Tibial nerve (tissue), 4 donors: ENCODE measurements at regions not wholly inside any gene's neighbourhood (a gene's known extent, or its start where the extent isn't known, plus 50 kb on each side); places are given as distances from the start of the nearest gene placed in this dataset.

Experiments
- DNase-seq, 2 donors: peaks; one replicate each; pipeline ENCODE4 v3.0.0-alpha.2; 2019; ENCODE audit warnings: low spot score in 2 of 2
- H3K27ac ChIP-seq, 4 donors: fragments of 200-600 bp; sonication (generic) in 3 of 4; one replicate each; pipeline ENCODE4 v1.5.1; 2017 to 2019; ENCODE audit warnings: mild to moderate bottlenecking in 1 of 4
- H3K27me3 ChIP-seq, 2 donors: fragments of 200-600 bp; sonication (generic) in 1 of 2; one replicate each; pipeline versions ENCODE4 v1.5.1 to v1.6.0; 2017 to 2019
- H3K36me3 ChIP-seq, 3 donors: fragments of 200-600 bp; sonication (generic); one replicate each; pipeline ENCODE4 v1.5.1; 2018 to 2019
- H3K4me1 ChIP-seq, 4 donors: fragments of 200-600 bp; sonication (generic) in 3 of 4; one replicate each; pipeline ENCODE4 v1.5.1; 2017 to 2019
- H3K4me3 ChIP-seq, 4 donors: fragments of 200-600 bp; sonication (generic) in 3 of 4; one replicate each; pipeline ENCODE4 v1.5.1; 2017 to 2019; ENCODE audit warnings: mild to moderate bottlenecking in 1 of 4, moderate library complexity in 1 of 4
- H3K9me3 ChIP-seq, 4 donors: fragments of 200-600 bp; sonication (generic) in 3 of 4; one replicate each; pipeline ENCODE4 v1.5.1; 2017 to 2019
- EP300 ChIP-seq, 2 donors: sonication (generic); formaldehyde crosslinking; IDR thresholded peaks; one replicate each; pipeline ENCODE4 v1.6.1; 2017; ENCODE audit warnings: antibody characterized with exemption in 2 of 2, mild to moderate bottlenecking in 1 of 2
- POLR2A ChIP-seq, 2 donors: fragments of 450-650 bp; IDR thresholded peaks; one replicate each; pipeline ENCODE4 v1.6.1; 2017; ENCODE audit warnings: antibody characterized with exemption in 2 of 2, mild to moderate bottlenecking in 2 of 2, moderate library complexity in 2 of 2
- WGBS, 2 donors: methylation state at CpG; one replicate each; pipeline ENCODE4 v1.1.5; 2018; 5-methylcytosine and 5-hydroxymethylcytosine counted together
- TF ChIP-seq, protein P1 (sequence below), 5 experiments: fragments of 200-600 bp in 3 of 5; fragments of 450-650 bp in 2 of 5; sonication (generic) in 3 of 5; IDR thresholded peaks; one replicate each; pipeline ENCODE4 v1.5.1; 2016 to 2019; ENCODE audit warnings: antibody characterized with exemption in 5 of 5, mild to moderate bottlenecking in 3 of 5, moderate library complexity in 2 of 5

DNA sequence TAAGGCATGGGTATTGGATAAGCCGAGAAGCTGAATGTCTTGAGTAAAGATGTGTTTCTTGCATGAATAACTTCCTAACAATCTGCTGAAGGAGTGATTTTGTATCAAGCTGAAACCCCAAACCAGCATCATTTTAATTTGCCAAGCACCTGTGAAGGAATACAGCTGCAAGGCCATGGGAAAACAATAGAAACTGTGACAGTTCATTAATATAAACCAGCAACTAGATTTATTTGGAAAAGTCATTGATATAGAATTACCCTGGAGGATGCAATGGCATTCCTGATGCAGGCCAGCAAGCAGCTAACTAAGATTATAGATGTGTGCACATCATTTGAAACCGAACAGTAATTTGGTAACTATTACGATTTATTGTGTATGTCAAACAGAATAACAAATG is 155.7 kb upstream of the TCF4 start:
- WGBS, 2 donors, result 71 to 73% methylated on average over 3 of the region's 3 CpGs
- Histone ChIP-seq H3K27me3 (no peaks in the 10 kb centered on the region), H3K4me1 (no peaks in the 10 kb centered on the region), H3K36me3 (no peaks in the 10 kb centered on the region), H3K9me3 (no peaks in the 10 kb centered on the region), H3K27ac (no peak overlapping the region), H3K4me3 (no peak overlapping the region)
- DNase-seq, result no peak
- TF ChIP-seq EP300 (IDR thresholded peaks at IDR 0.05) (no peak), POLR2A (IDR thresholded peaks at IDR 0.05) (no peak)
- TF ChIP-seq, protein P1, sequence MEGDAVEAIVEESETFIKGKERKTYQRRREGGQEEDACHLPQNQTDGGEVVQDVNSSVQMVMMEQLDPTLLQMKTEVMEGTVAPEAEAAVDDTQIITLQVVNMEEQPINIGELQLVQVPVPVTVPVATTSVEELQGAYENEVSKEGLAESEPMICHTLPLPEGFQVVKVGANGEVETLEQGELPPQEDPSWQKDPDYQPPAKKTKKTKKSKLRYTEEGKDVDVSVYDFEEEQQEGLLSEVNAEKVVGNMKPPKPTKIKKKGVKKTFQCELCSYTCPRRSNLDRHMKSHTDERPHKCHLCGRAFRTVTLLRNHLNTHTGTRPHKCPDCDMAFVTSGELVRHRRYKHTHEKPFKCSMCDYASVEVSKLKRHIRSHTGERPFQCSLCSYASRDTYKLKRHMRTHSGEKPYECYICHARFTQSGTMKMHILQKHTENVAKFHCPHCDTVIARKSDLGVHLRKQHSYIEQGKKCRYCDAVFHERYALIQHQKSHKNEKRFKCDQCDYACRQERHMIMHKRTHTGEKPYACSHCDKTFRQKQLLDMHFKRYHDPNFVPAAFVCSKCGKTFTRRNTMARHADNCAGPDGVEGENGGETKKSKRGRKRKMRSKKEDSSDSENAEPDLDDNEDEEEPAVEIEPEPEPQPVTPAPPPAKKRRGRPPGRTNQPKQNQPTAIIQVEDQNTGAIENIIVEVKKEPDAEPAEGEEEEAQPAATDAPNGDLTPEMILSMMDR (IDR thresholded peaks at IDR 0.05), result no peak

DNA sequence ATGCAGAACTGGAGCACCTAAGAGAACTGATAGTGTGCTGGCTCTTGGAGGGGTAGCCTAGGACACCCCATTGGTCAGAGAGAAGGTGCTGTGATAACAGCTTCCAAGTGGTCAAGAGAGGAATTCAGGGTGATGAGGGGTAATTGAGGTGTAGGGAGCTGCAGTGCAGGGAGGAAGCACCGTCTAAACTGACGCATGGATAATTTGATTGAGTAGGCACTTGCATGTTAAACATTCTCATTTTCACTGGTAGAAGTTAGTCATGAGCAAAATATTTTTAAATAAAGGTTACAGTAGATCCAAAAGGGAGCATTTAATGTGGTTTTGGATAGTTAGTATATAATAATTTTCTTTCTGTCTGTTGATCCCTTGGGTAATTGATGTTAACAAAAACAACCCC is 155.1 kb upstream of the TCF4 start:
- no peaks in the 10 kb centered on the region for H3K27me3 ChIP-seq
- no peak for DNase-seq
- 70 to 80% methylated on average over 2 of the region's 2 CpGs for WGBS, 2 donors
- H3K9me3 ChIP-seq, result no peaks in the 10 kb centered on the region
- H3K4me3 ChIP-seq, result no peak overlapping the region
- no peaks in the 10 kb centered on the region for H3K36me3 ChIP-seq
- H3K4me1 ChIP-seq, result no peaks in the 10 kb centered on the region
- H3K27ac ChIP-seq, result no peak overlapping the region
- TF ChIP-seq, protein P1 (IDR thresholded peaks at IDR 0.05), result no peak
- no peak for TF ChIP-seq POLR2A (IDR thresholded peaks at IDR 0.05)

DNA sequence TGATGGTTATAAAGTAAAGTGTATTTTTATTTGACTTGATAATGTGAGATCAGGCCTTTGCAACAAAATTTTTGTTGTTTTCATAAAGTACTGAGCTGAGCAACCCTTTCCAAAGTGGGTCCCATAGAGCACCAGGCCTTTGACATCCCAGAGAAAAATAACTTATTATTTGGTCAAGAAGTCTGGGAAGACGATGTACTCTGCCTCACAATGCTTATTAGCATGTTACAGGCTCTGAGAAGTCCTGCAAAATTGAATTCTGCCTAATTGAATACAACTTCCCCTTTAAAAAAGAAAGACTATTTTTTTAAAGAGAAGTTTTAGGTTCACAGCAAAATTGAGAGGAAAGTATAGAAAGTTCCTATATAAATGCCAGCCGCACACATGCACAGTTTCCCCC is 151.5 kb upstream of the TCF4 start:
- TF ChIP-seq EP300 (IDR thresholded peaks at IDR 0.05) (no peak), POLR2A (IDR thresholded peaks at IDR 0.05) (no peak)
- TF ChIP-seq, protein P1 (IDR thresholded peaks at IDR 0.05), result no peak

DNA sequence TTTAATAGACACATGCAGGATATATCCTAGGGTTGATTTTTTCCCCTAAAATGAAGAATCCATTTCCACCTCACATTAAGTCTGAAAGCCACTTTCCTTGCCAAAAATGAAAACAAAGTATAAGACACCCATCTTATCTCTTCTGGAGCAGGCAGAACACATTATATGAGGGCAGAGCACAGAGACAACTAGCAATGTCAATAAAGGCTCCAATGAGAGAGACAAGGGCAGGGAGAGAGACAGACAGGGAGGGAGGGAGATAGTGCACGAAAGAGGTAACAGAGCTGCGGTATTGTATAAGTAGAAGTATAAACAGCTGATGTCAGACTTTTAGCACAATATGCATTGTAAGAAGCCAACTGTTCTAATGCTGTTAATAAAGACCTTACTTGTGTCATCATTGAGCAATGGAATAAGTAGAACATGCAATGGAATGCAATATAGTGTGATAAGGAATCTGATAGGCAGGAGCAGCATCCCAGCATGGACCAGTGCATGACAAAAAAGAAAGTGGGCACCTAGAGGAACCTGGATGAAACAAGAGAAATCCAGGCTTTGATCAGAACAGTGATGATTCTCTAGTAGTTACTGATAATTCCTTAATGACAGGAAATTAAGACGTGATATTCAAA is 150.6 kb upstream of the TCF4 start:
- TF ChIP-seq EP300 (IDR thresholded peaks at IDR 0.05), result no peak
- TF ChIP-seq, protein P1 (IDR thresholded peaks at IDR 0.05), result no peak
- no peak for TF ChIP-seq POLR2A (IDR thresholded peaks at IDR 0.05)
- Histone ChIP-seq H3K27me3 (no peaks in the 10 kb centered on the region), H3K27ac (no peak overlapping the region), H3K4me1 (no peaks in the 10 kb centered on the region), H3K4me3 (no peak overlapping the region), H3K36me3 (no peaks in the 10 kb centered on the region), H3K9me3 (no peaks in the 10 kb centered on the region)
- DNase-seq, result no peak
- WGBS, 2 donors, result 81 to 82% methylated on average over 3 of the region's 3 CpGs

More for the DNA sequence above, 151.5 kb upstream of the TCF4 start:
- whole genome bisulfite sequencing, 2 donors, result 28 to 69% methylated on average over 2 of the region's 2 CpGs
- H3K9me3 ChIP-seq, result no peaks in the 10 kb centered on the region
- no peak for DNase-seq
- no peaks in the 10 kb centered on the region for H3K4me1 ChIP-seq
- no peak overlapping the region for H3K27ac ChIP-seq
- H3K36me3 ChIP-seq, result no peaks in the 10 kb centered on the region
- H3K4me3 ChIP-seq, result no peak overlapping the region
- no peaks in the 10 kb centered on the region for H3K27me3 ChIP-seq

DNA sequence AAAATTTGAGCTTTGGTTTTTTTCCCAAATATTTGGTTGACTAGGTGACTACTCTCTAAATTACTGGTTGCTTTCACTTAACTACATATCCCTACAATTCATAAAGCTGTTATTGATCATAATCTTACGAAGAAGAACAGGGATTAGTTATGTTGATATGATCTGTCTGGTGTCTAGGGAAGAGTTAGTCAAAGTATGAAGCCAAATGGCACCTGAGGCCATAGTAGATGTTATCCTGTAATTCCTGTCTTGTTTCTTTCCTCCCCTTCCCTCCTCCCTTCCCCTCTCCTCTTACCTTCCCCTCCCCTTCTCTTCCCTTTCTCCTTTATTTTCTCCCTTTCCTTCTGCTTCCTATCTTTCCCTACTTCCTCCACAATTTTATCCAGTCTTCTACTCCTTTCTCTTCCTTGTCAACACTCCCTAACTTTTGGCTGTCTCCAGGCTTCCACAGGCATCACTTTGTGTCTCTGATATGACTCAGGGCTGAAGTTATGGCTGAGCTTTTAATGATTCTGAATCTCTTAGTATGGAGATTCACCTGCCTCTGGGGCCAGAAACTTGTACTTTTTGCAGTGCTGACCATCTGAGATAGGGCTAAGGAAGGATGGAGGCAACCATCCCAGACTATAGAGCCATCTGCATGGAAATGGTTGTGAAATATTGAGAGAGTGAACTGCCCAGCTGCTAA is 149.9 kb upstream of the TCF4 start:
- Histone ChIP-seq H3K27me3 (no peaks in the 10 kb centered on the region), H3K36me3 (no peaks in the 10 kb centered on the region), H3K27ac (no peak overlapping the region), H3K4me3 (no peak overlapping the region), H3K4me1 (no peaks in the 10 kb centered on the region), H3K9me3 (no peaks in the 10 kb centered on the region)
- DNase-seq, result no peak
- TF ChIP-seq, protein P1 (IDR thresholded peaks at IDR 0.05), result no peak
- no peak for TF ChIP-seq EP300 (IDR thresholded peaks at IDR 0.05)
- no peak for TF ChIP-seq POLR2A (IDR thresholded peaks at IDR 0.05)
- WGBS, 2 donors, result 82 to 85% methylated on average over 1 of the region's 1 CpG
